GM23338 (cell line): ENCODE measurements at regions not wholly inside any gene's neighbourhood (a gene's known extent, or its start where the extent isn't known, plus 50 kb on each side); places are given as distances from the start of the nearest gene placed in this dataset.
A peak's percentile ranks its signal among the peaks of the same experiment; 100 is the strongest.

ENCODE experiments used
- ATAC-seq: fragments of 200-7000 bp; cut with Tn5 transposase; 3 replicates; pipeline ENCODE4 v1.9.1; 2020
- DNase-seq: peaks from one replicate; pipeline ENCODE4 v3.0.0-alpha.2; 2015; ENCODE audit warnings: low spot score
- H2AFZ ChIP-seq: fragments of 200-600 bp; sonication (generic); 2 replicates; pipeline ENCODE4 v1.8.0; 2016; ENCODE audit warnings: antibody characterized with exemption, mild to moderate bottlenecking, moderate library complexity
- H3F3A ChIP-seq: fragments of 200-600 bp; sonication (generic); replicated peaks from 2 replicates; pipeline ENCODE4 v1.8.0; 2017; ENCODE audit warnings: antibody characterized with exemption, mixed run types, low read depth
- H3K27ac ChIP-seq: fragments of 200-600 bp; sonication (generic); 2 replicates; pipeline ENCODE4 v1.6.1; 2016; ENCODE audit warnings: low read depth
- H3K27me3 ChIP-seq: fragments of 200-600 bp; sonication (generic); 2 replicates; pipeline ENCODE4 v1.8.0; 2016; ENCODE audit warnings: mild to moderate bottlenecking, mixed run types, moderate library complexity; ENCODE audit not compliant: insufficient read depth
- H3K36me3 ChIP-seq: fragments of 200-600 bp; sonication (generic); 2 replicates; pipeline ENCODE4 v1.8.0; 2016; ENCODE audit warnings: mild to moderate bottlenecking; ENCODE audit not compliant: insufficient read depth
- H3K4me1 ChIP-seq: fragments of 200-600 bp; sonication (generic); 2 replicates; pipeline ENCODE4 v1.8.0; 2016; ENCODE audit warnings: mild to moderate bottlenecking, moderate library complexity; ENCODE audit not compliant: insufficient read depth
- H3K4me2 ChIP-seq: fragments of 200-600 bp; sonication (generic); 2 replicates; pipeline ENCODE4 v1.7.1; 2017; ENCODE audit warnings: mixed run types
- H3K4me3 ChIP-seq: fragments of 200-600 bp; sonication (generic); 2 replicates; pipeline ENCODE4 v1.6.1; 2016; ENCODE audit warnings: mixed run types
- H3K79me2 ChIP-seq: fragments of 200-600 bp; sonication (generic); replicated peaks from 2 replicates; pipeline ENCODE4 v1.8.0; 2017; ENCODE audit warnings: mild to moderate bottlenecking; ENCODE audit not compliant: insufficient read depth
- H3K9me2 ChIP-seq: fragments of 200-600 bp; sonication (generic); 2 replicates; pipeline ENCODE4 v1.8.0; 2017; ENCODE audit not compliant: insufficient read depth
- H4K20me1 ChIP-seq: fragments of 200-600 bp; sonication (generic); replicated peaks from 2 replicates; pipeline ENCODE4 v1.8.0; 2017; ENCODE audit warnings: mild to moderate bottlenecking; ENCODE audit not compliant: insufficient read depth
- H3K27ac Mint-ChIP-seq: 2 replicates; pipeline ENCODE4 v1.8.0; 2020; ENCODE audit warnings: inconsistent platforms, mild to moderate bottlenecking, moderate library complexity, mixed read lengths
- H3K27me3 Mint-ChIP-seq: 3 replicates; pipeline ENCODE4 v1.8.0; 2022; ENCODE audit warnings: low read depth, mild to moderate bottlenecking, moderate library complexity, mixed read lengths, inconsistent platforms; ENCODE audit not compliant: insufficient read depth, poor library complexity
- H3K36me3 Mint-ChIP-seq: 3 replicates; pipeline ENCODE4 v1.8.0; 2021; ENCODE audit warnings: low read depth, mild to moderate bottlenecking, inconsistent platforms, moderate library complexity, mixed read lengths
- H3K4me1 Mint-ChIP-seq: 3 replicates; pipeline ENCODE4 v1.8.0; 2020; ENCODE audit warnings: mild to moderate bottlenecking, inconsistent platforms, mixed read lengths
- H3K4me3 Mint-ChIP-seq: 3 replicates; pipeline ENCODE4 v1.8.0; 2021; ENCODE audit warnings: moderate library complexity, mild to moderate bottlenecking, inconsistent platforms, mixed read lengths
- H3K9me3 Mint-ChIP-seq: 3 replicates; pipeline ENCODE4 v1.8.0; 2020; ENCODE audit warnings: moderate library complexity, mild to moderate bottlenecking, inconsistent platforms, mixed read lengths
- CREB1 ChIP-seq: fragments of 250-450 bp; sonication (Bioruptor Pico); IDR thresholded peaks from 2 replicates; pipeline ENCODE4 v1.5.0; 2020; ENCODE audit warnings: low read depth, mild to moderate bottlenecking, moderate library complexity
- EZH2 ChIP-seq: fragments of 200-600 bp; sonication (generic); IDR thresholded peaks from one replicate; pipeline ENCODE4 v1.8.0; 2017; ENCODE audit warnings: antibody characterized with exemption, mild to moderate bottlenecking, low read depth; ENCODE audit not compliant: unreplicated experiment
- EZH2phosphoT487 ChIP-seq: fragments of 200-600 bp; sonication (generic); IDR thresholded peaks from one replicate; pipeline ENCODE4 v1.8.1; 2018; ENCODE audit warnings: antibody characterized with exemption; ENCODE audit not compliant: unreplicated experiment
- JUNB ChIP-seq: IDR thresholded peaks from one replicate; pipeline ENCODE4 v1.6.1; 2016; ENCODE audit warnings: antibody characterized with exemption; ENCODE audit not compliant: unreplicated experiment
- NANOG ChIP-seq: IDR thresholded peaks from 2 replicates; pipeline ENCODE4 v1.6.1; 2016; ENCODE audit warnings: antibody characterized with exemption, borderline replicate concordance
- POLR2AphosphoS5 ChIP-seq: IDR thresholded peaks from 2 replicates; pipeline ENCODE4 v1.6.1; 2016; ENCODE audit warnings: antibody characterized with exemption, low read depth
- STAT1 ChIP-seq: IDR thresholded peaks from one replicate; pipeline ENCODE4 v1.6.1; 2016; ENCODE audit warnings: antibody characterized with exemption; ENCODE audit not compliant: unreplicated experiment
- ZNF114 ChIP-seq: fragments of 250-450 bp; sonication (Bioruptor Pico); IDR thresholded peaks from 2 replicates; pipeline ENCODE4 v1.5.0; 2020; ENCODE audit warnings: mild to moderate bottlenecking, moderate library complexity
- ZNF331 ChIP-seq: fragments of 250-450 bp; sonication (Bioruptor Pico); IDR thresholded peaks from 2 replicates; pipeline ENCODE4 v1.5.0; 2020; ENCODE audit warnings: low read depth, mild to moderate bottlenecking, moderate library complexity
- TF ChIP-seq, protein P1 (sequence below), 2 experiments: fragments of 200-600 bp in 1 of 2; sonication (generic) in 1 of 2; conservative IDR thresholded peaks; 2 replicates each; pipeline versions ENCODE4 v1.5.1 to v1.6.1; 2016 to 2017; ENCODE audit warnings: antibody characterized with exemption in 2 of 2, low read depth in 2 of 2, mild to moderate bottlenecking in 2 of 2, moderate library complexity in 1 of 2
- TF ChIP-seq, protein P2 (sequence below): IDR thresholded peaks from 2 replicates; pipeline ENCODE4 v1.6.1; 2016; ENCODE audit warnings: antibody characterized with exemption
- TF ChIP-seq, protein P3 (sequence below): IDR thresholded peaks from one replicate; pipeline ENCODE4 v1.6.1; 2018; ENCODE audit warnings: antibody characterized with exemption; ENCODE audit not compliant: unreplicated experiment
- TF ChIP-seq, protein P4 (sequence below): fragments of 250-450 bp; sonication (Bioruptor Pico); IDR thresholded peaks from 2 replicates; pipeline ENCODE4 v1.5.0; 2020; ENCODE audit warnings: mild to moderate bottlenecking, moderate library complexity

DNA sequence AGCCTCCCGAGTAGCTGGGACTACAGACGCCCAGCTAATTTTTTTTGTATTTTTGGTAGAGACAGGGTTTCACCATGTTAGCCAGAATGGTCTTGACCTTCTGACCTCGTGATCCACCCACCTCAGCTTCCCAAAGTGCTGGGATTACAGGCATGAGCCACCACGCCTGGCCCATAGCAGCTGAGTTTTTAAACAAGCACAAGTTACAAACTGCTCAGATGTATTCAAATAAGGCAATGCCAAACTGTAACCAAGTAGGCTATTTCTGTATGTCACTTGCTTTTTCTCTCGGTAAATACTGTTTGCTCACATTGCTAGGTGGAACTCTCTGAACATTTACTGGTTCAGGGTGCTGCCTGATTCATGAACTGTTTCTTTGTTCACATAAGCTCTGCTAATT is 799.3 kb upstream of the NUDT12 start:
- Histone ChIP-seq H3K27me3 (no peaks in the 10 kb centered on the region), H4K20me1 (no peaks in the 10 kb centered on the region), H3F3A (no peaks in the 10 kb centered on the region), H3K36me3 (no peaks in the 10 kb centered on the region), H3K4me2 (no peak overlapping the region), H3K9me2 (peaks cover 6% of the 10 kb centered on the region; the same call in 1 of the 2 replicates), H2AFZ (peak overlapping the region; percentile 88), H3K4me1 (no peaks in the 10 kb centered on the region), H3K4me3 (no peak overlapping the region), H3K27ac (no peak overlapping the region; the same call in 1 of the 2 replicates), H3K79me2 (no peaks in the 10 kb centered on the region)
- no peaks in the 10 kb centered on the region for H3K27me3 Mint-ChIP-seq
- no peak overlapping the region for H3K4me3 Mint-ChIP-seq
- DNase-seq, result no peak
- no peak for TF ChIP-seq NANOG
- no peak for TF ChIP-seq EZH2
- TF ChIP-seq, protein P1, sequence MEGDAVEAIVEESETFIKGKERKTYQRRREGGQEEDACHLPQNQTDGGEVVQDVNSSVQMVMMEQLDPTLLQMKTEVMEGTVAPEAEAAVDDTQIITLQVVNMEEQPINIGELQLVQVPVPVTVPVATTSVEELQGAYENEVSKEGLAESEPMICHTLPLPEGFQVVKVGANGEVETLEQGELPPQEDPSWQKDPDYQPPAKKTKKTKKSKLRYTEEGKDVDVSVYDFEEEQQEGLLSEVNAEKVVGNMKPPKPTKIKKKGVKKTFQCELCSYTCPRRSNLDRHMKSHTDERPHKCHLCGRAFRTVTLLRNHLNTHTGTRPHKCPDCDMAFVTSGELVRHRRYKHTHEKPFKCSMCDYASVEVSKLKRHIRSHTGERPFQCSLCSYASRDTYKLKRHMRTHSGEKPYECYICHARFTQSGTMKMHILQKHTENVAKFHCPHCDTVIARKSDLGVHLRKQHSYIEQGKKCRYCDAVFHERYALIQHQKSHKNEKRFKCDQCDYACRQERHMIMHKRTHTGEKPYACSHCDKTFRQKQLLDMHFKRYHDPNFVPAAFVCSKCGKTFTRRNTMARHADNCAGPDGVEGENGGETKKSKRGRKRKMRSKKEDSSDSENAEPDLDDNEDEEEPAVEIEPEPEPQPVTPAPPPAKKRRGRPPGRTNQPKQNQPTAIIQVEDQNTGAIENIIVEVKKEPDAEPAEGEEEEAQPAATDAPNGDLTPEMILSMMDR (conservative IDR thresholded peaks at IDR 0.05; ENCODE audit: low read depth in 2 of 2), result no peak
- TF ChIP-seq JUNB, result no peak
- TF ChIP-seq, protein P2, sequence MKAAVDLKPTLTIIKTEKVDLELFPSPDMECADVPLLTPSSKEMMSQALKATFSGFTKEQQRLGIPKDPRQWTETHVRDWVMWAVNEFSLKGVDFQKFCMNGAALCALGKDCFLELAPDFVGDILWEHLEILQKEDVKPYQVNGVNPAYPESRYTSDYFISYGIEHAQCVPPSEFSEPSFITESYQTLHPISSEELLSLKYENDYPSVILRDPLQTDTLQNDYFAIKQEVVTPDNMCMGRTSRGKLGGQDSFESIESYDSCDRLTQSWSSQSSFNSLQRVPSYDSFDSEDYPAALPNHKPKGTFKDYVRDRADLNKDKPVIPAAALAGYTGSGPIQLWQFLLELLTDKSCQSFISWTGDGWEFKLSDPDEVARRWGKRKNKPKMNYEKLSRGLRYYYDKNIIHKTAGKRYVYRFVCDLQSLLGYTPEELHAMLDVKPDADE, result no peak
- TF ChIP-seq POLR2AphosphoS5, result no peak
- no peak for TF ChIP-seq EZH2phosphoT487
- TF ChIP-seq, protein P3, sequence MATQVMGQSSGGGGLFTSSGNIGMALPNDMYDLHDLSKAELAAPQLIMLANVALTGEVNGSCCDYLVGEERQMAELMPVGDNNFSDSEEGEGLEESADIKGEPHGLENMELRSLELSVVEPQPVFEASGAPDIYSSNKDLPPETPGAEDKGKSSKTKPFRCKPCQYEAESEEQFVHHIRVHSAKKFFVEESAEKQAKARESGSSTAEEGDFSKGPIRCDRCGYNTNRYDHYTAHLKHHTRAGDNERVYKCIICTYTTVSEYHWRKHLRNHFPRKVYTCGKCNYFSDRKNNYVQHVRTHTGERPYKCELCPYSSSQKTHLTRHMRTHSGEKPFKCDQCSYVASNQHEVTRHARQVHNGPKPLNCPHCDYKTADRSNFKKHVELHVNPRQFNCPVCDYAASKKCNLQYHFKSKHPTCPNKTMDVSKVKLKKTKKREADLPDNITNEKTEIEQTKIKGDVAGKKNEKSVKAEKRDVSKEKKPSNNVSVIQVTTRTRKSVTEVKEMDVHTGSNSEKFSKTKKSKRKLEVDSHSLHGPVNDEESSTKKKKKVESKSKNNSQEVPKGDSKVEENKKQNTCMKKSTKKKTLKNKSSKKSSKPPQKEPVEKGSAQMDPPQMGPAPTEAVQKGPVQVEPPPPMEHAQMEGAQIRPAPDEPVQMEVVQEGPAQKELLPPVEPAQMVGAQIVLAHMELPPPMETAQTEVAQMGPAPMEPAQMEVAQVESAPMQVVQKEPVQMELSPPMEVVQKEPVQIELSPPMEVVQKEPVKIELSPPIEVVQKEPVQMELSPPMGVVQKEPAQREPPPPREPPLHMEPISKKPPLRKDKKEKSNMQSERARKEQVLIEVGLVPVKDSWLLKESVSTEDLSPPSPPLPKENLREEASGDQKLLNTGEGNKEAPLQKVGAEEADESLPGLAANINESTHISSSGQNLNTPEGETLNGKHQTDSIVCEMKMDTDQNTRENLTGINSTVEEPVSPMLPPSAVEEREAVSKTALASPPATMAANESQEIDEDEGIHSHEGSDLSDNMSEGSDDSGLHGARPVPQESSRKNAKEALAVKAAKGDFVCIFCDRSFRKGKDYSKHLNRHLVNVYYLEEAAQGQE, result no peak
- TF ChIP-seq STAT1, result no peak
- TF ChIP-seq, protein P4, sequence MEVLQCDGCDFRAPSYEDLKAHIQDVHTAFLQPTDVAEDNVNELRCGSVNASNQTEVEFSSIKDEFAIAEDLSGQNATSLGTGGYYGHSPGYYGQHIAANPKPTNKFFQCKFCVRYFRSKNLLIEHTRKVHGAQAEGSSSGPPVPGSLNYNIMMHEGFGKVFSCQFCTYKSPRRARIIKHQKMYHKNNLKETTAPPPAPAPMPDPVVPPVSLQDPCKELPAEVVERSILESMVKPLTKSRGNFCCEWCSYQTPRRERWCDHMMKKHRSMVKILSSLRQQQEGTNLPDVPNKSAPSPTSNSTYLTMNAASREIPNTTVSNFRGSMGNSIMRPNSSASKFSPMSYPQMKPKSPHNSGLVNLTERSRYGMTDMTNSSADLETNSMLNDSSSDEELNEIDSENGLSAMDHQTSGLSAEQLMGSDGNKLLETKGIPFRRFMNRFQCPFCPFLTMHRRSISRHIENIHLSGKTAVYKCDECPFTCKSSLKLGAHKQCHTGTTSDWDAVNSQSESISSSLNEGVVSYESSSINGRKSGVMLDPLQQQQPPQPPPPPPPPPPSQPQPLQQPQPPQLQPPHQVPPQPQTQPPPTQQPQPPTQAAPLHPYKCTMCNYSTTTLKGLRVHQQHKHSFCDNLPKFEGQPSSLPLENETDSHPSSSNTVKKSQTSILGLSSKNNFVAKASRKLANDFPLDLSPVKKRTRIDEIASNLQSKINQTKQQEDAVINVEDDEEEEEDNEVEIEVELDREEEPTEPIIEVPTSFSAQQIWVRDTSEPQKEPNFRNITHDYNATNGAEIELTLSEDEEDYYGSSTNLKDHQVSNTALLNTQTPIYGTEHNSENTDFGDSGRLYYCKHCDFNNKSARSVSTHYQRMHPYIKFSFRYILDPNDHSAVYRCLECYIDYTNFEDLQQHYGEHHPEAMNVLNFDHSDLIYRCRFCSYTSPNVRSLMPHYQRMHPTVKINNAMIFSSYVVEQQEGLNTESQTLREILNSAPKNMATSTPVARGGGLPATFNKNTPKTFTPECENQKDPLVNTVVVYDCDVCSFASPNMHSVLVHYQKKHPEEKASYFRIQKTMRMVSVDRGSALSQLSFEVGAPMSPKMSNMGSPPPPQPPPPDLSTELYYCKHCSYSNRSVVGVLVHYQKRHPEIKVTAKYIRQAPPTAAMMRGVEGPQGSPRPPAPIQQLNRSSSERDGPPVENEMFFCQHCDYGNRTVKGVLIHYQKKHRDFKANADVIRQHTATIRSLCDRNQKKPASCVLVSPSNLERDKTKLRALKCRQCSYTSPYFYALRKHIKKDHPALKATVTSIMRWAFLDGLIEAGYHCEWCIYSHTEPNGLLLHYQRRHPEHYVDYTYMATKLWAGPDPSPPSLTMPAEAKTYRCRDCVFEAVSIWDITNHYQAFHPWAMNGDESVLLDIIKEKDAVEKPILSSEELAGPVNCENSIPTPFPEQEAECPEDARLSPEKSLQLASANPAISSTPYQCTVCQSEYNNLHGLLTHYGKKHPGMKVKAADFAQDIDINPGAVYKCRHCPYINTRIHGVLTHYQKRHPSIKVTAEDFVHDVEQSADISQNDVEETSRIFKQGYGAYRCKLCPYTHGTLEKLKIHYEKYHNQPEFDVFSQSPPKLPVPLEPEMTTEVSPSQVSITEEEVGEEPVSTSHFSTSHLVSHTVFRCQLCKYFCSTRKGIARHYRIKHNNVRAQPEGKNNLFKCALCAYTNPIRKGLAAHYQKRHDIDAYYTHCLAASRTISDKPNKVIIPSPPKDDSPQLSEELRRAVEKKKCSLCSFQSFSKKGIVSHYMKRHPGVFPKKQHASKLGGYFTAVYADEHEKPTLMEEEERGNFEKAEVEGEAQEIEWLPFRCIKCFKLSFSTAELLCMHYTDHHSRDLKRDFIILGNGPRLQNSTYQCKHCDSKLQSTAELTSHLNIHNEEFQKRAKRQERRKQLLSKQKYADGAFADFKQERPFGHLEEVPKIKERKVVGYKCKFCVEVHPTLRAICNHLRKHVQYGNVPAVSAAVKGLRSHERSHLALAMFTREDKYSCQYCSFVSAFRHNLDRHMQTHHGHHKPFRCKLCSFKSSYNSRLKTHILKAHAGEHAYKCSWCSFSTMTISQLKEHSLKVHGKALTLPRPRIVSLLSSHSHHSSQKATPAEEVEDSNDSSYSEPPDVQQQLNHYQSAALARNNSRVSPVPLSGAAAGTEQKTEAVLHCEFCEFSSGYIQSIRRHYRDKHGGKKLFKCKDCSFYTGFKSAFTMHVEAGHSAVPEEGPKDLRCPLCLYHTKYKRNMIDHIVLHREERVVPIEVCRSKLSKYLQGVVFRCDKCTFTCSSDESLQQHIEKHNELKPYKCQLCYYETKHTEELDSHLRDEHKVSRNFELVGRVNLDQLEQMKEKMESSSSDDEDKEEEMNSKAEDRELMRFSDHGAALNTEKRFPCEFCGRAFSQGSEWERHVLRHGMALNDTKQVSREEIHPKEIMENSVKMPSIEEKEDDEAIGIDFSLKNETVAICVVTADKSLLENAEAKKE, result no peak
- TF ChIP-seq CREB1 (CRISPR knock-in tag), result no peak
- TF ChIP-seq ZNF331 (CRISPR knock-in tag), result no peak
- TF ChIP-seq ZNF114, result no peak
- no peak overlapping the region for H3K27ac Mint-ChIP-seq
- no peaks in the 10 kb centered on the region for H3K4me1 Mint-ChIP-seq
- peaks cover 5% of the 10 kb centered on the region; the same call in 2 of the 3 replicates for H3K9me3 Mint-ChIP-seq
- ATAC-seq, result no peak
- 0 out of 3 replicates have a peak, but pooled peaks cover 4% of the 10 kb centered on the region for H3K36me3 Mint-ChIP-seq
